Endothelial cell of umbilical vein (primary cell): ENCODE measurements at regions not wholly inside any gene's neighbourhood (a gene's known extent, or its start where the extent isn't known, plus 50 kb on each side); places are given as distances from the start of the nearest gene placed in this dataset.

Source experiments
- CTCF ChIP-seq, 2 donors: IDR thresholded peaks; 1 replicate in 1 of 2; 2 replicates in 1 of 2; pipeline ENCODE4 v1.5.1; 2011; ENCODE audit warnings: low read length in 2 of 2, mild to moderate bottlenecking in 2 of 2, moderate library complexity in 2 of 2, control low read depth in 1 of 2, inconsistent platforms in 1 of 2, low read depth in 1 of 2; ENCODE audit not compliant: insufficient read depth in 1 of 2; ENCODE audit errors: extremely low read depth in 1 of 2
- EZH2 ChIP-seq: IDR thresholded peaks from 2 replicates; pipeline ENCODE4 v1.6.1; 2012; ENCODE audit warnings: borderline replicate concordance, low read depth, mild to moderate bottlenecking, moderate library complexity, low read length, inconsistent platforms; ENCODE audit not compliant: severe bottlenecking
- FOS ChIP-seq: IDR thresholded peaks from 2 replicates; pipeline ENCODE4 v1.6.1; 2011; ENCODE audit warnings: mild to moderate bottlenecking, low read length, moderate library complexity, borderline replicate concordance; ENCODE audit not compliant: insufficient read depth
- GATA2 ChIP-seq: IDR thresholded peaks from 2 replicates; pipeline ENCODE4 v1.7.0; 2011; ENCODE audit warnings: low read depth, mild to moderate bottlenecking, moderate library complexity, mixed read lengths, low read length; ENCODE audit not compliant: insufficient read length, insufficient read depth
- JUN ChIP-seq: IDR thresholded peaks from 2 replicates; pipeline ENCODE4 v1.6.1; 2011; ENCODE audit warnings: borderline replicate concordance, low read depth; ENCODE audit not compliant: insufficient read length, insufficient read depth
- MAX ChIP-seq: IDR thresholded peaks from 2 replicates; pipeline ENCODE4 v1.6.1; 2011; ENCODE audit not compliant: insufficient read depth, insufficient read length
- MYC ChIP-seq: IDR thresholded peaks from one replicate; pipeline ENCODE4 v1.6.1; 2011; ENCODE audit warnings: mild to moderate bottlenecking, low read depth, low read length
- POLR2A ChIP-seq: IDR thresholded peaks from 2 replicates; pipeline ENCODE4 v1.6.1; 2012; ENCODE audit warnings: low read depth, mild to moderate bottlenecking, control low read depth, low read length
- POLR2AphosphoS5 ChIP-seq: IDR thresholded peaks from 2 replicates; pipeline ENCODE4 v1.6.1; 2012; ENCODE audit warnings: low read depth, mild to moderate bottlenecking, control low read depth, low read length, moderate library complexity; ENCODE audit not compliant: insufficient read depth

- TF ChIP-seq CTCF (IDR thresholded peaks at IDR 0.05; ENCODE audit: extremely low read depth in 1 of 2, insufficient read depth in 1 of 2, low read depth in 1 of 2, low read length in 2 of 2), result no peak
- TF ChIP-seq MYC, result no peak
- TF ChIP-seq EZH2, result no peak
- no peak for TF ChIP-seq POLR2A
- no peak for TF ChIP-seq JUN
- TF ChIP-seq FOS, result no peak
- TF ChIP-seq POLR2AphosphoS5, result no peak
- no peak for TF ChIP-seq GATA2
- no peak for TF ChIP-seq MAX
These were observed 124.5 kb downstream of the ATXN3L start for GRCh38 chrX:13195340-13195739.
